GM21619 (cell line): ENCODE measurements at regions not wholly inside any gene's neighbourhood (a gene's known extent, or its start where the extent isn't known, plus 50 kb on each side); places are given as distances from the start of the nearest gene placed in this dataset.

ENCODE experiments used
- ATAC-seq: cut with Tn5 transposase; IDR thresholded peaks from one replicate; pipeline ENCODE4 v1.9.1; 2021; ENCODE audit not compliant: unreplicated experiment

GRCh38 chr6:139586273-139586672 lies 211.8 kb upstream of the CITED2 start:
- ATAC-seq: no peak

- no peak for ATAC-seq
These were observed 210.2 kb upstream of the CITED2 start for GRCh38 chr6:139584599-139584998.

GRCh38 chr6:139583420-139583819 lies 209.0 kb upstream of the CITED2 start:
- no peak for ATAC-seq

GRCh38 chr6:139582956-139583355 lies 208.5 kb upstream of the CITED2 start:
- no peak for ATAC-seq

GRCh38 chr6:139581485-139581865 lies 207.0 kb upstream of the CITED2 start:
- ATAC-seq: no peak

- peak; percentile 77 for ATAC-seq
These were observed 206.4 kb upstream of the CITED2 start for GRCh38 chr6:139580592-139581484.

- ATAC-seq: no peak
These were observed 203.5 kb upstream of the CITED2 start for GRCh38 chr6:139577763-139578604.

GRCh38 chr6:139577124-139577762 lies 202.8 kb upstream of the CITED2 start:
- ATAC-seq: no peak

GRCh38 chr6:139572001-139572400 lies 197.6 kb upstream of the CITED2 start:
- no peak for ATAC-seq

GRCh38 chr6:139570166-139570565 lies 195.7 kb upstream of the CITED2 start:
- ATAC-seq: no peak

GRCh38 chr6:139569566-139569965 lies 195.1 kb upstream of the CITED2 start:
- ATAC-seq: no peak

GRCh38 chr6:139568956-139569538 lies 194.6 kb upstream of the CITED2 start:
- no peak for ATAC-seq

- no peak for ATAC-seq
These were observed 193.9 kb upstream of the CITED2 start for GRCh38 chr6:139568151-139568955.

GRCh38 chr6:139567095-139567494 lies 192.6 kb upstream of the CITED2 start:
- no peak for ATAC-seq

GRCh38 chr6:139565591-139565990 lies 191.1 kb upstream of the CITED2 start:
- no peak for ATAC-seq

GRCh38 chr6:139557547-139557946 lies 183.1 kb upstream of the CITED2 start:
- no peak for ATAC-seq

GRCh38 chr6:139556532-139556931 lies 182.1 kb upstream of the CITED2 start:
- ATAC-seq: no peak

- ATAC-seq: no peak
These were observed 179.5 kb upstream of the CITED2 start for GRCh38 chr6:139553916-139554315.

- no peak for ATAC-seq
These were observed 176.9 kb upstream of the CITED2 start for GRCh38 chr6:139551376-139551775.

- ATAC-seq: no peak
These were observed 175.9 kb upstream of the CITED2 start for GRCh38 chr6:139550361-139550760.
